Sigmoid colon (tissue), 6 donors: ENCODE measurements at regions not wholly inside any gene's neighbourhood (a gene's known extent, or its start where the extent isn't known, plus 50 kb on each side); places are given as distances from the start of the nearest gene placed in this dataset.

Experiments
- DNase-seq: peaks from one replicate; pipeline ENCODE4 v3.0.0-alpha.2; 2019
- H3K27ac ChIP-seq, 4 donors: fragments of 200-600 bp; sonication (generic); one replicate each; pipeline ENCODE4 v1.5.1; 2016 to 2019; ENCODE audit warnings: mild to moderate bottlenecking in 1 of 4
- H3K27me3 ChIP-seq, 3 donors: fragments of 200-600 bp; sonication (generic); one replicate each; pipeline ENCODE4 v1.5.1; 2019; ENCODE audit warnings: mild to moderate bottlenecking in 1 of 3
- H3K36me3 ChIP-seq, 4 donors: fragments of 200-600 bp; sonication (generic); one replicate each; pipeline ENCODE4 v1.5.1; 2016 to 2019
- H3K4me1 ChIP-seq, 4 donors: fragments of 200-600 bp; sonication (generic); one replicate each; pipeline ENCODE4 v1.5.1; 2017 to 2019
- H3K4me3 ChIP-seq, 4 donors: fragments of 200-600 bp; sonication (generic); one replicate each; pipeline ENCODE4 v1.5.1; 2017 to 2019; ENCODE audit warnings: mild to moderate bottlenecking in 2 of 4, moderate library complexity in 1 of 4
- H3K9me3 ChIP-seq, 4 donors: fragments of 200-600 bp in 3 of 4; sonication (generic) in 3 of 4; one replicate each; pipeline versions ENCODE4 v1.5.1 to v1.6.1; 2013 to 2019
- EP300 ChIP-seq, 4 donors: sonication (generic); formaldehyde crosslinking; IDR thresholded peaks; one replicate each; pipeline ENCODE4 v1.6.1; 2017; ENCODE audit warnings: antibody characterized with exemption in 4 of 4
- POLR2A ChIP-seq, 2 donors: fragments of 450-650 bp; IDR thresholded peaks; one replicate each; pipeline ENCODE4 v1.6.1; 2016; ENCODE audit warnings: antibody characterized with exemption in 2 of 2, mild to moderate bottlenecking in 2 of 2, moderate library complexity in 2 of 2
- POLR2AphosphoS5 ChIP-seq, 4 donors: sonication (generic); formaldehyde crosslinking; IDR thresholded peaks; one replicate each; pipeline ENCODE4 v1.6.1; 2017; ENCODE audit warnings: antibody characterized with exemption in 4 of 4
- WGBS, 2 donors: extraction: QIAGEN DNeasy Blood & Tissue Kit; methylation state at CpG; one replicate each; pipeline ENCODE4 v1.1.7; 2013; 5-methylcytosine and 5-hydroxymethylcytosine counted together
- intact Hi-C: fragments of 100-400 bp; cut with DNase I; formaldehyde crosslinking; loops from one replicate; pipeline ENCODE4 v1.15.1; 2023
- TF ChIP-seq, protein P1 (sequence below), 4 experiments: fragments of 450-650 bp in 3 of 4; fragments of 200-600 bp in 1 of 4; IDR thresholded peaks; one replicate each; pipeline ENCODE4 v1.5.1; 2016 to 2019; ENCODE audit warnings: antibody characterized with exemption in 4 of 4, mild to moderate bottlenecking in 3 of 4, moderate library complexity in 2 of 4
- donor health status: healthy with polysubstance abuse.
- donor health status: healthy.

DNA sequence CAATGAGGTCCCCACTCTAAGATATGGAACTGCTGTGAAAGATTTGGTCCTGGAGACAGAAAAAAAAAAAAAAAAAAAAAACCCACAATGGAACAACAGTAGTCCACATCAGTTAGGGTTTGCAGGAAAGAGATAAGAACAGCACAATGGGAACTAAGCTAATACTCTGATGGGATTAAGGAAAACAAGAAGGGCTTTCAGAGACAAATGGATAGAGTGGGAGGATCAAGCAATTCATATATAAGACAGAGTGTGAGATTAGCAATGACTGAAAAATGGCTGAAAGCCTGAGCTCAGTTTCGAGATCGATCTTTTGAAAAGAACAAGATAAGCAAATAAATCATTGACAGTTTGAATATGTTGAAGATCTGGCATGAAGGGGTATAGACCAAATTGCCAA is 188.4 kb upstream of the TRPC5 start:
- no peak for DNase-seq
- Histone ChIP-seq H3K9me3 (no peaks in the 10 kb centered on the region), H3K4me3 (no peak overlapping the region), H3K36me3 (no peaks in the 10 kb centered on the region), H3K4me1 (no peaks in the 10 kb centered on the region), H3K27me3 (no peaks in the 10 kb centered on the region), H3K27ac (no peak overlapping the region)
- intact Hi-C loops = no loop called here
- no peak for TF ChIP-seq EP300 (IDR thresholded peaks at IDR 0.05)
- 71 to 73% methylated on average over 2 of the region's 2 CpGs for WGBS, 2 donors

GRCh38 chrX:112266136-112266535 is 183.6 kb upstream of the TRPC5 start:
- Histone ChIP-seq H3K36me3 (no peaks in the 10 kb centered on the region), H3K27me3 (no peaks in the 10 kb centered on the region), H3K9me3 (no peaks in the 10 kb centered on the region), H3K4me1 (no peaks in the 10 kb centered on the region), H3K27ac (no peak overlapping the region), H3K4me3 (no peak overlapping the region)
- DNase-seq = no peak
- intact Hi-C loops = no loop called here
- WGBS, 2 donors = 50 to 77% methylated on average over 2 of the region's 2 CpGs
- TF ChIP-seq POLR2AphosphoS5 (IDR thresholded peaks at IDR 0.05) (no peak), EP300 (IDR thresholded peaks at IDR 0.05) (no peak), POLR2A (IDR thresholded peaks at IDR 0.05) (no peak)
- TF ChIP-seq, protein P1, sequence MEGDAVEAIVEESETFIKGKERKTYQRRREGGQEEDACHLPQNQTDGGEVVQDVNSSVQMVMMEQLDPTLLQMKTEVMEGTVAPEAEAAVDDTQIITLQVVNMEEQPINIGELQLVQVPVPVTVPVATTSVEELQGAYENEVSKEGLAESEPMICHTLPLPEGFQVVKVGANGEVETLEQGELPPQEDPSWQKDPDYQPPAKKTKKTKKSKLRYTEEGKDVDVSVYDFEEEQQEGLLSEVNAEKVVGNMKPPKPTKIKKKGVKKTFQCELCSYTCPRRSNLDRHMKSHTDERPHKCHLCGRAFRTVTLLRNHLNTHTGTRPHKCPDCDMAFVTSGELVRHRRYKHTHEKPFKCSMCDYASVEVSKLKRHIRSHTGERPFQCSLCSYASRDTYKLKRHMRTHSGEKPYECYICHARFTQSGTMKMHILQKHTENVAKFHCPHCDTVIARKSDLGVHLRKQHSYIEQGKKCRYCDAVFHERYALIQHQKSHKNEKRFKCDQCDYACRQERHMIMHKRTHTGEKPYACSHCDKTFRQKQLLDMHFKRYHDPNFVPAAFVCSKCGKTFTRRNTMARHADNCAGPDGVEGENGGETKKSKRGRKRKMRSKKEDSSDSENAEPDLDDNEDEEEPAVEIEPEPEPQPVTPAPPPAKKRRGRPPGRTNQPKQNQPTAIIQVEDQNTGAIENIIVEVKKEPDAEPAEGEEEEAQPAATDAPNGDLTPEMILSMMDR (IDR thresholded peaks at IDR 0.05) = no peak

DNA sequence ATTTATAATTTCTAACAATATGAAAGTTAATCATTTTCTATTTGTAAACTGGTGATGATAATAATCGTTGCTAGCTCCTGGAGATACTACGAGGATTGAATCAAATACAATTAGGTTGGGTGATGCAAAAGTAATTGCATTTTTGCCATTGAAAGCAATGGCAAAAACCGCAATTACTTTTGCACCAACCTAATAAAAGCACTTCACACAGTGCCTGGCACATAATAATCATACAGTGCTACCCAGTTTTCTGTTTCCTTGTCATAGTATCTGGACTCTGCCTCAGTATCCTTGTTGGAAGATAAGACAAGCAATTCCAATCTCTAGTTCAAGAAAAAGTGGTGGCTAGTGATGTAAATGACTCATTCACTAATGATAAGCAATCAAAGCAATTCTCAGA is 176.8 kb upstream of the TRPC5 start:
- H3K4me3 ChIP-seq = no peak overlapping the region
- no peaks in the 10 kb centered on the region for H3K4me1 ChIP-seq
- intact Hi-C loops = no loop called here
- H3K9me3 ChIP-seq = no peaks in the 10 kb centered on the region
- TF ChIP-seq POLR2A (IDR thresholded peaks at IDR 0.05) = no peak
- TF ChIP-seq, protein P1 (IDR thresholded peaks at IDR 0.05) = no peak
- TF ChIP-seq EP300 (IDR thresholded peaks at IDR 0.05) = no peak
- TF ChIP-seq POLR2AphosphoS5 (IDR thresholded peaks at IDR 0.05) = no peak
- no peaks in the 10 kb centered on the region for H3K27me3 ChIP-seq
- no peak overlapping the region for H3K27ac ChIP-seq
- WGBS, 2 donors = 52 to 81% methylated on average over 3 of the region's 3 CpGs
- H3K36me3 ChIP-seq = no peaks in the 10 kb centered on the region
- DNase-seq = no peak

- DNase-seq = no peak
- no peaks in the 10 kb centered on the region for H3K27me3 ChIP-seq
- no peak overlapping the region for H3K27ac ChIP-seq
- 59 to 75% methylated on average over 2 of the region's 2 CpGs for WGBS, 2 donors
- TF ChIP-seq EP300 (IDR thresholded peaks at IDR 0.05) (no peak), POLR2AphosphoS5 (IDR thresholded peaks at IDR 0.05) (no peak), POLR2A (IDR thresholded peaks at IDR 0.05) (no peak)
- TF ChIP-seq, protein P1 (IDR thresholded peaks at IDR 0.05) = no peak
- no peaks in the 10 kb centered on the region for H3K4me1 ChIP-seq
- no peaks in the 10 kb centered on the region for H3K36me3 ChIP-seq
- intact Hi-C loops = no loop called here
- H3K9me3 ChIP-seq = no peaks in the 10 kb centered on the region
- H3K4me3 ChIP-seq = no peak overlapping the region
These were observed 172.3 kb upstream of the TRPC5 start for GRCh38 chrX:112254896-112255295.

DNA sequence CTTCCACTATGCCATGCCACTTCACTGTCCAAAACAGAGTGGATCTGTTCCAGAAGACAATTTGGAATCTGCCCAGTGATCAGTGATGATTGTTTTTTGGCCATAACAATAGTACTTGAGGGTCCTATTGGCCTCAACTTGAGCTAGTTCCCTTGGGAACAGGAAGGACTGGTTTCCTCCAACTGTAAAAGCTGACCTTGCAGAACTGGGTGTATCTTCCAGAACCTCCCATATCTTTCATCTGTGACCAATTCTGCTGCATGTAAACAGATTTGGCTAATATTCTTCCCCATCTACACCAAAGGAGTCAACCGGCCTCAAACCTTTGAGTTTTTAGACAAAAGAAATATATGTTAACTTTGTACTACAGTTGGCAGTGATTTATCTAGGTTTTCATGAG is 165.1 kb upstream of the TRPC5 start:
- TF ChIP-seq POLR2A (IDR thresholded peaks at IDR 0.05) (no peak), EP300 (IDR thresholded peaks at IDR 0.05) (no peak), POLR2AphosphoS5 (IDR thresholded peaks at IDR 0.05) (no peak)
- TF ChIP-seq, protein P1 (IDR thresholded peaks at IDR 0.05) = no peak
- Histone ChIP-seq H3K4me3 (no peak overlapping the region), H3K36me3 (no peaks in the 10 kb centered on the region), H3K27me3 (no peaks in the 10 kb centered on the region), H3K27ac (no peak overlapping the region), H3K9me3 (no peaks in the 10 kb centered on the region), H3K4me1 (no peaks in the 10 kb centered on the region)
- intact Hi-C loops = no loop called here
- WGBS, 2 donors = 93 to 95% methylated on average over 1 of the region's 1 CpG
- no peak for DNase-seq
